ENCODE measurements at regions not wholly inside any gene's neighbourhood (a gene's known extent, or its start where the extent isn't known, plus 50 kb on each side); places are given as distances from the start of the nearest gene placed in this dataset.

DNA sequence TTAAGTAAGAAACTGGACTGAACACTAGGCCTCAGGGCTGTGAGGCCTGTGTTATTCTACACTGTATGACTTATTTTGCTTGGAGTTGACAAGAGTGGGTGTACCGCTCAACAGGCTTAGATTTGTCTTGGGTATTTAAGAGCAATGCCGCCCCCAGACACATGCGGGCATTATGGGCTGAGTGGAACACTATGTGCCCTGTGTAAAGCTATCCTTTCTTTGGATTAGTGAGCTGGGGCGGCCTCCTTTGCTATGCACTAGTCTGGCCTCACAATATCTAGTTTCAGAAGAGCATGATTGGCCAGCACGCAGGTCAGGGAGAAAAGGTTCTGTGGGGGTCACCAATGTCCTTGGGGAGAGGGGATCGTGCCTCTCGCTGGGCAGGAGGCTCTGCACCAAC lies 206.3 kb upstream of the GDNF start:
- TF ChIP-seq EP300 (IDR thresholded peaks at IDR 0.05) (no peak), POLR2AphosphoS5 (IDR thresholded peaks at IDR 0.05) (no peak), POLR2A (IDR thresholded peaks at IDR 0.05) (no peak)
- TF ChIP-seq, protein P1, sequence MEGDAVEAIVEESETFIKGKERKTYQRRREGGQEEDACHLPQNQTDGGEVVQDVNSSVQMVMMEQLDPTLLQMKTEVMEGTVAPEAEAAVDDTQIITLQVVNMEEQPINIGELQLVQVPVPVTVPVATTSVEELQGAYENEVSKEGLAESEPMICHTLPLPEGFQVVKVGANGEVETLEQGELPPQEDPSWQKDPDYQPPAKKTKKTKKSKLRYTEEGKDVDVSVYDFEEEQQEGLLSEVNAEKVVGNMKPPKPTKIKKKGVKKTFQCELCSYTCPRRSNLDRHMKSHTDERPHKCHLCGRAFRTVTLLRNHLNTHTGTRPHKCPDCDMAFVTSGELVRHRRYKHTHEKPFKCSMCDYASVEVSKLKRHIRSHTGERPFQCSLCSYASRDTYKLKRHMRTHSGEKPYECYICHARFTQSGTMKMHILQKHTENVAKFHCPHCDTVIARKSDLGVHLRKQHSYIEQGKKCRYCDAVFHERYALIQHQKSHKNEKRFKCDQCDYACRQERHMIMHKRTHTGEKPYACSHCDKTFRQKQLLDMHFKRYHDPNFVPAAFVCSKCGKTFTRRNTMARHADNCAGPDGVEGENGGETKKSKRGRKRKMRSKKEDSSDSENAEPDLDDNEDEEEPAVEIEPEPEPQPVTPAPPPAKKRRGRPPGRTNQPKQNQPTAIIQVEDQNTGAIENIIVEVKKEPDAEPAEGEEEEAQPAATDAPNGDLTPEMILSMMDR (IDR thresholded peaks at IDR 0.05) = no peak
